PC-9 (cell line): ENCODE measurements at regions not wholly inside any gene's neighbourhood (a gene's known extent, or its start where the extent isn't known, plus 50 kb on each side); places are given as distances from the start of the nearest gene placed in this dataset.

Source experiments
- BruUV-seq: library from RNA; stranded (reverse); fragments of 400-500 nt; replicated peaks from 2 replicates; lab custom pipeline; 2021; lab: Mats Ljungman, UMichigan
- CTCF ChIA-PET: fragments of 300-600 bp; sonication (Branson Sonifier 250); formaldehyde crosslinking; loops from one replicate; lab custom pipeline; 2022; ENCODE audit warnings: antibody characterized with exemption; lab: Charles Lee
- POLR2A ChIA-PET: fragments of 300-600 bp; sonication (Branson Sonifier 250); formaldehyde crosslinking; loops from one replicate; lab custom pipeline; 2022; ENCODE audit warnings: antibody characterized with exemption; ENCODE audit not compliant: unreplicated experiment; lab: Charles Lee
- DNase-seq, 2 experiments: peaks; one replicate each; pipeline versions ENCODE4 v3.0.0 to v3.0.0-alpha.2; 2015 to 2022; ENCODE audit warnings: mixed read lengths in 1 of 2
- H2AFZ ChIP-seq: fragments of 200-600 bp; sonication (generic); 2 replicates; pipeline ENCODE4 v1.8.1; 2017; ENCODE audit warnings: antibody characterized with exemption
- H3F3A ChIP-seq: fragments of 200-600 bp; sonication (generic); 2 replicates; pipeline ENCODE4 v1.8.1; 2017; ENCODE audit warnings: antibody characterized with exemption, mild to moderate bottlenecking, low read depth; ENCODE audit not compliant: insufficient read depth
- H3K27ac ChIP-seq: fragments of 200-600 bp; sonication (generic); 2 replicates; pipeline ENCODE4 v1.6.1; 2016; ENCODE audit warnings: mixed run types
- H3K27me3 ChIP-seq: fragments of 200-600 bp; sonication (generic); 2 replicates; pipeline ENCODE4 v1.6.1; 2016; ENCODE audit warnings: low read depth, mixed run types; ENCODE audit not compliant: insufficient read depth
- H3K36me3 ChIP-seq: fragments of 200-600 bp; sonication (generic); 2 replicates; pipeline ENCODE4 v1.6.1; 2016; ENCODE audit warnings: low read depth, mixed run types
- H3K4me1 ChIP-seq: fragments of 200-600 bp; sonication (generic); replicated peaks from 2 replicates; pipeline ENCODE4 v1.6.1; 2016; ENCODE audit warnings: mixed run types; ENCODE audit not compliant: insufficient read depth
- H3K4me2 ChIP-seq: fragments of 200-600 bp; sonication (generic); 2 replicates; pipeline ENCODE4 v1.6.1; 2017; ENCODE audit warnings: mixed run types
- H3K4me3 ChIP-seq: fragments of 200-600 bp; sonication (generic); 2 replicates; pipeline ENCODE4 v1.6.1; 2016; ENCODE audit warnings: mixed run types
- H3K79me2 ChIP-seq: fragments of 200-600 bp; sonication (generic); 2 replicates; pipeline ENCODE4 v1.6.1; 2017; ENCODE audit warnings: low read depth, mixed run types
- H3K9me2 ChIP-seq: fragments of 200-600 bp; sonication (generic); 2 replicates; pipeline ENCODE4 v1.8.1; 2017; ENCODE audit warnings: mild to moderate bottlenecking; ENCODE audit not compliant: insufficient read depth
- H3K9me3 ChIP-seq: fragments of 200-600 bp; sonication (generic); 2 replicates; pipeline ENCODE4 v1.8.1; 2016; ENCODE audit warnings: low read depth; ENCODE audit not compliant: insufficient read depth
- H4K20me1 ChIP-seq: fragments of 200-600 bp; sonication (generic); 2 replicates; pipeline ENCODE4 v1.8.1; 2017; ENCODE audit not compliant: insufficient read depth
- CTCF ChIP-seq: fragments of 200-600 bp; sonication (generic); conservative IDR thresholded peaks from 2 replicates; pipeline ENCODE4 v1.6.1; 2017; ENCODE audit warnings: mixed run types, antibody characterized with exemption, mild to moderate bottlenecking, moderate library complexity
- EZH2 ChIP-seq: fragments of 200-600 bp; sonication (generic); IDR thresholded peaks from 2 replicates; pipeline ENCODE4 v1.8.0; 2017; ENCODE audit warnings: antibody characterized with exemption, low read depth
- intact Hi-C: fragments of 100-400 bp; cut with micrococcal nuclease; formaldehyde crosslinking; loops from one replicate; pipeline ENCODE4 v1.10.0; 2022; ENCODE audit not compliant: unreplicated experiment

DNA sequence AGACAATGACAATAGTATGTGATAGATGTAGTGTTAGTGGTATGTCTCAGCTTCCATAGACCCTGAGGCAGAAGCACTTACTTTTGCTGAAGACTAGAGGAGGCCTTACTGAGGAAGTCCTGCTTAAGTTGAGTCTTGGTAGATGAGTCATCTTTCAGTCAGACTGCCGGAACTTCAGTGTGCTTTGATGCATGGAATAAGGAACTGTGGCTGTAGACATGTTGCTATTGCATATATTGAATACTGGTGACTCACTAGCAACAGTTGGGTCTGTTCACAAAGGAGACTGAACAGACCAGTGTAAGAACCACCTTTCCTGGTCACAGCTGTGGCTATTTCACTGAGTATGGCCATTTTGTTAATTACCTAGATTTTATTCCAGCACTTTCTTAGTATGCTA is 1000.6 kb downstream of the OLFM4 start:
- BruUV-seq: no TSS peak
- H3K4me3 ChIP-seq: no peak overlapping the region
- no peaks in the 10 kb centered on the region for H3K4me1 ChIP-seq
- H3K9me3 ChIP-seq: 0 out of 2 replicates have a peak, but pooled peaks cover 10% of the 10 kb centered on the region
- peak overlapping the region; percentile 40; the same call in 1 of the 2 replicates for H2AFZ ChIP-seq
- intact Hi-C loops: no loop called here
- no peaks in the 10 kb centered on the region for H3K27me3 ChIP-seq
- no peak overlapping the region for H3K4me2 ChIP-seq
- H4K20me1 ChIP-seq: no peaks in the 10 kb centered on the region
- ChIA-PET POLR2A (no interaction called here), CTCF (no interaction called here)
- peak in 1 of 2 experiments; percentile 80 for DNase-seq
- no peaks in the 10 kb centered on the region for H3K79me2 ChIP-seq
- H3K36me3 ChIP-seq: no peaks in the 10 kb centered on the region
- H3K27ac ChIP-seq: no peak overlapping the region
- TF ChIP-seq CTCF: no peak
- TF ChIP-seq EZH2: no peak
- no peaks in the 10 kb centered on the region for H3K9me2 ChIP-seq
- no peaks in the 10 kb centered on the region for H3F3A ChIP-seq

DNA sequence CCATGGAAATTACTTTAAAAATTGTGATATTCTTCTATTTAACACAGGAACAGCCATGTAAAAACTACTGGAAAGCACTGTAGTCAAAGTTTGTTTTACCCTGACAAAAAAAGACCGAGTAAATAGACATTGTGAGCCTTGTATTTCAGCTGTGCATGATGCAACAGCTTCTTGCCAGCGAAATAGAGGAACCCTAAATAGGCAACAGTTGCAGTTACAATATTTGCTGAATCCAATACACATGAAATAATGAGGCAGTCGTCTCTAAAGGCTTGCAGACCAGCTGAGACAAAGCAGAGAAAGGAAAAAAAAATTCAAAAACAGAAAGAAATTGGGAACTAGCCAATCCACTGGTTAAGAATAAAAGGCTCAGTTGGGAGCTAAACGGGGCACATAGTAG is 1001.1 kb downstream of the OLFM4 start:
- Histone ChIP-seq H3K4me1 (no peaks in the 10 kb centered on the region), H3K4me3 (no peak overlapping the region), H3K4me2 (no peak overlapping the region), H2AFZ (peak overlapping the region; percentile 40; the same call in 1 of the 2 replicates), H3K36me3 (no peaks in the 10 kb centered on the region), H3K27me3 (no peaks in the 10 kb centered on the region), H3K9me3 (0 out of 2 replicates have a peak, but pooled peaks cover 10% of the 10 kb centered on the region), H3F3A (no peaks in the 10 kb centered on the region), H3K79me2 (no peaks in the 10 kb centered on the region), H3K27ac (no peak overlapping the region), H3K9me2 (no peaks in the 10 kb centered on the region), H4K20me1 (no peaks in the 10 kb centered on the region)
- CTCF ChIA-PET: no interaction called here
- no TSS peak for BruUV-seq
- intact Hi-C loops: no loop called here
- no peak for DNase-seq
- no peak for TF ChIP-seq EZH2
- no peak for TF ChIP-seq CTCF
- POLR2A ChIA-PET: no interaction called here

DNA sequence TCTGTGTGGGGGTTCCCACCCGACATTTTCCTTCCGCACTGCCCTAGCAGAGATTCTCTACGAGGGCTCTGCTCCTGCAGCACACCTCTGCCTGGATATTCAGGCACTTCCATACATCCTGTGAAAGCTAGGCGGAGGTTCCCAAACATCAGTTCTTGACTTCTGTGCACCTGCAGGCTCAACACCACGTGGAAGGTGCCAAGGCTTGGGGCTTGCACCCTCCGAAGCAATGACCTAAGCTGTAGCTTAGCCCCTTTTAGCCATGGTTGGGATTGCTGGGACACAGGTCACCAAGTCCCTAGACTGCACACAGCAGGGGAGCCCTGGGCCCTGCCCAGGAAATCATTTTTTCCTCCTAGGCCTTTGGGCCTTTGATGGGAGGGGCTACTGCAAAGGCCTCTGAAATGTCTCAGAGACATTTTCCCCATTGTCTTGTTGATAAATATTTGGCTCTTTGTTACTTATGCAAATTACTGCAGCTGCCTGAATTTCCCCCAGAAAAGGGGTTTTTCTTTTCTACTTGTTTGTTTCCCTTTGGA is 1004.8 kb downstream of the OLFM4 start:
- POLR2A ChIA-PET: no interaction called here
- CTCF ChIA-PET: no interaction called here
- Histone ChIP-seq H3K4me1 (no peaks in the 10 kb centered on the region), H4K20me1 (no peaks in the 10 kb centered on the region), H2AFZ (no peak overlapping the region), H3K79me2 (no peaks in the 10 kb centered on the region), H3K9me3 (0 out of 2 replicates have a peak, but pooled peaks cover 8% of the 10 kb centered on the region), H3K27me3 (no peaks in the 10 kb centered on the region), H3K4me2 (no peak overlapping the region), H3K4me3 (no peak overlapping the region), H3K27ac (no peak overlapping the region), H3K36me3 (no peaks in the 10 kb centered on the region), H3K9me2 (no peaks in the 10 kb centered on the region), H3F3A (no peaks in the 10 kb centered on the region)
- no TSS peak for BruUV-seq
- TF ChIP-seq EZH2 (no peak), CTCF (no peak)
- intact Hi-C loops: no loop called here
- DNase-seq: no peak
